ENCODE measurements at regions not wholly inside any gene's neighbourhood (a gene's known extent, or its start where the extent isn't known, plus 50 kb on each side); places are given as distances from the start of the nearest gene placed in this dataset.
"Not testable (repeated sequence)": the region's sequence is repeated elsewhere in the genome, so short reads cannot be mapped to it uniquely, and the experiment has no call there.

DNA sequence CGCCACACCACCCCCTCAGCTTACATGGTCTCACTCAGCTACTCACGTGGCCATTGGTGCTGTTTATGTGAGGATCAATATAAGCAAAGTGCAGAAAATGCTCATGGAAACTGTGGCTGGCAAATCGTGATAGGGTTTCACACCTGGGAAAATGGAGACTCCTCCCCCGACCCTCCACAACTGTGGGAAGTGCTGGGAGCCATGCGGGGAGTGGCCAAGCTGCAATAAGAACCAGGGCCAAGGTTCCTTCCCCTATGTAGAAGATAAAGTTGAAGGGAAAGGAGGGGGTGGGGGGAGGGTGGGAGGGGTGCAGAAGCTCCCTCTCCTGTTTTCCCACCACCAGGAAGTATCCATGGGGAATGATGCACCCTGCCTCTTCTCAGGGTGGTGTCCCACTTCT lies 145.5 kb upstream of the MAMLD1 start:
- DNase-seq = no peak

DNA sequence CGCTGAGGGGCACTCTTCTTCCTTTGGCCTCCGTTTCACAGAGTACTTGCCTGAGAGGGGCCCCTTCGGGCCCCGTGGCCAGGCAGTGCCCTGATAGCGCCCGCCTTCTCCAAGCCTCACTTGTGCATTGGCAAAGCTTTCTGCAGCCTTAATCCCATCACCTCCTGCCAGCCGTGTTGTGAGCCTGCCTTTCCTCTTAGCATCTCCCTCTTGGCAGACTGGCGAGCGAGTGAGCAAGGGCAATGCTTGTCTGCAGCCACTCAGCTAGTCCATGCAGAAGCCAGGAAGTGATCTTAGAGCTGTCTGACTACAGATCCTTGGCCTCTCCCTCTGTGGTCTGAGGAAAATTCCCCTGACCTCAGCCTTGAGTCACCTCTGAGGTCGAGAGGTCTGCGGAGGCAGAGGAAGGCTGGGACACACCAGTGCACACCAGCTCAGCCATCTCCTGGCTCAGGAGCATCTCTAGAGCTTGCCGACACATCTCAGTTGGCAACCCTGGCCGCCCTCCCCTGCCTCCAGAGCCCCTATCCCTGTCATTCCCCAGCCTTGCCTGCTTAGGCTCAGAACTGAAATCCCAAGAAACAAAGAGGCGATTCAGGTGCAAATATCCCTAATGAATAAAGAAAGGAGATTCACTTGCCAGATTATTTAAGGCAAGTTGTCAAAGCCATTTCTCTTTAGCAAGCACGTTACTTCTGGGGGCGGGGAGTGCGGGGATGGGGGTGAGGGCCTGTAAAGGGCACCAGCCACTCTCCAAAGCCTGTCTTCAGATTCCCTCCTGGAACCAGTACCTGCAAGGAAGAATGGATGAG lies 143.5 kb upstream of the MAMLD1 start:
- DNase-seq = no peak

DNA sequence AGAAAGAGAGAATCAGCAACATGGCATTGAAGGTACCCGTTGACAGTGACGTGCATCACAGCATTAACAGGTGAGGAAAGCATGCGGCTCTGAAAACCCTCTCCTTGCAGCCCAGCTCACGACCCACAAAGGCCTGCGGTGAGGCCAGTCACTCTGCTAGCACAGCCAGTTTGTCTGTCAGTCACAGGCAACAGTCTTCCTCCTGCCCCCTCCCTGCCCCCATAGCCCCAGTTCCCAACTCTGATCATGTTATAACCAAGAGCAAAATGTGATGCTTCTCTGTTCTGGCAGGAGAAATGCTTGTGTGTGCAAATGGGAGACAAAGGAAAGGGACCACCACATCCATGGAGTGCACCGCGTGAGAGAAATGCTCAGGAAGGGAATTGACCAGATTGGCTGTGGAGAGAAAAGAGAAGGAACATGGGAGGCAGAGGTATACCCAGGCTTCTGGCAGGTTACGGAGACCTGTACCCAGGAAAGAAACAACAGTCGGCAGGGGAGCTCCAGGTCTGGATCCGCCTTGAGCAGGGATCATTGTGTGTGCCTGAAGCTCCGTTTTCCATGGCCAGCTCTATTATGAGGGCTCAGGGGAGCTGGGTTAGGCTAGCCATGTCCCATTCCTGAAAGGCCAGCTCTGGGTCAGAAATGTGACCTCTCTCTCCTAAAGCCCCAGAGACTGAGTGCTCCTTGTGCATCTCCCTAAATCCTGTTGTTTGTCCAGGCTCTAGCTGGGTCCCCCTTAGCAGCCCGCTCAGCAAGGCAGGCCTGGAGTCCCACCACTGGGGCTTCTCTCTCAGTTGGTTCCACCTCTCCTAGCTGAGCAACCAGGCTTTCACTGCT lies 139.7 kb upstream of the MAMLD1 start:
- DNase-seq = no peak

DNA sequence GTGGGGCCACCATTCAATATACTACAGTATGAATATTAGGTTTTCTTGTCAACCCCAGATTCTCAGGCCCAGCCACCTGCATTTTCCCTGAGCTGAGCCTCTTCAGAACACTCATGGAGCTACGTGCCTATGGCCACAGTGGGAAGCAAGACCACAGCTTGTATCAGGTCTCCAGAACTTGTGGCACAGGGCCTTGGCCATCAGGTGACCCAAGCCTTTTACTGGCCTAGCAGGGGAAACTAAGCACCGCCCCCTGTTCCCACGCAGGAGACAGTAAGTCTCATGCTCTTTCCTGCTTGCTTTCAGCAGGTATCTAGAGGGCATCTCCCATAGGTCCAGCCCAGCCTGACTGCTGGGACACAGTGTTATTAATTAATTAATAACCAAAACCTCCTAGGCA lies 138.4 kb upstream of the MAMLD1 start:
- no peak for DNase-seq

DNA sequence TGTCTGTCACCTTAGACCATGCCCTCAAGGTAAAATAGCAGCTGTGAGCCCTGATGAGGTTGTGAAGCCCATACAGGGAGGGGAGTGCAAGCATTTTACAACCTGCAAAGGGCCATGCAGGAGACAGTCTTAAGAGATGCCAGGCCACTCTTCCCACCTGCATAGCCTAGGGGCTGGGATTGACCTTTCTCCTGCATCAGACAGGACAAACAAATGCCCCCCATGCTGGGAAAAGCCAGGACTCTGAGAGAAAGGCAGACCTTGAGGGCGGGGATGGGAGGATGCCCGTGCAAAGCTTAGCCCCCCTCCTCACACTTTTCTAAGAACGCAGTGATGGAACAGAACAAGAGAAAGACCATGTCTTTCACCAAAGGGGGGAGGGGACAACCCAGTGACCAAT lies 137.9 kb upstream of the MAMLD1 start:
- no peak for DNase-seq

DNA sequence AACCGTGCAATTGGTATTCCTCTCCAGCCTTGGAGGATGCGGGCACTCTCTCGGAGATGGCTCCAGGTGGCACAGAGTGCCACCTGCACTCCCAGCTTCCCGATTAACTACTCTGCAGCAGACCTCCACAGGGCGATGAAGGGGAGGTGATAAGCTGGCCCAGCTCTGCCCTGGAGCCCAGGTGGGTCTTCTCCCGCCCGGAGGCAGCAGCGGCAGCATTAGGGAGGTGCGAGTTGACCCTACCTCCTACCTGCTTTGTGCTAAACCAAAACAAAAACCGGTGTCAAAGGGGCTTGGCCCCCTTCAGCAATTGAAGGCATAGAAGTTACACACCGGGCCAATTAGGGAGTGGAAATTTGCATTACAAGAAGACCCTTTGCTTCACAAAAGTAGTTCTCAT lies 137.4 kb upstream of the MAMLD1 start:
- DNase-seq = no peak

DNA sequence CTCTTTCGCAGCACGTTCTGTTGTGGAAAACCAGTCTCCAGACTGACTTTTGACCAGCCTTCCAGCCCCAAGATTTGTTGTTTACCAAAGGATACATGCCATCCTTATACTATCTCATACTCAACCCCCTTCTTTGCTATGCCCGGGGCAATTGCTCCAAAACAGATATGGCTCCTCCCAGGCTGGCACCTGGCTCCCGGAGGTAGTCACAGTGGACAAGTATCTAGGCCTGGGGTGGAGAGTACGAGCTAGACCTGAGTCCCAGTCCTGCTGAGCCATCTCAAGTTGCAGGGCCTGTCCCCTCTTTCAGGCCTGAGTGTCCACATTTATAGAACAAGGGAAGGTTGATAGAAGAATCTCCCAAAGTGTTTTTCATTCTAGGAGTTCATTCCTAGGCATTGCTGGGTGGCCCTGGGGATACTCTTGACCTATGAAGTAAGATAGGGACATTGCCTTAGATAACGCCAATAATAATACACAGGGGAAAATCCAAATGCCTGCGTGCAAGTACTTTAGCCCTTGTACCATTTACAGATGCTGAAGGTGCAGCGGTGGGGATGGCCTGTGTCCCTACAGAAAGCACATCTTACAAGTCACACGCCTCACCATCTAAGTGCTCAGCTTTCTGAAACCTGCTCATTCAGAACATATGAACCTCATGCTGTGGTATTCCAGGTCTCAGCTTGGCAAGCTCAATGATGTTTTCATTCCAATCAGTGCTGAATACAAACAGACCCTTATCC lies 136.7 kb upstream of the MAMLD1 start:
- DNase-seq = no peak

DNA sequence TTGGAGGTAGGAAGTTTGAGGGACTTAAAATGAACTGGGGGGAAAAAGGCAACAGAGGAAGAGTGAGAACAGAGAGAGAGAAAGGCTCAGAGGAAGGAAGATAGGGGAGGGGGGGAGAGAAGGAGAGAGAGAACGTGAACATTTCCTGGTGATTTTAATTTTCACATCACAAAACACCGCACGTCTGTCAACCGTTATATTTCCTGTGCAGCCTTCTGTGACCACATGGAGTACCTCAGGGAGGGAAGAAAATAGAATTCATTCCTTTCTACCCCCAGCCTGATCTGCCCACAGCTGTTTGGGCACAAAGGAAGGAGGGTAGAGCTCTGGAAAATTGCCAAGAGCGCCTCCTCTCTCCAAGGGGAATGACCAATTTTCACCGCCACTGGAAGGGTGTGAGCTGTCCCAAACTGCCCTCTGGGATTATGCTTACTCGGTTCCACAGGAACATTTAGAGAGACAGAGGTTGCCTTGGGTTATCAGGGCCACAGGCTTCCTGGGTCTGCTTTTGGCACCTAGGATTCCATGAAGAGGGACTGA lies 135.7 kb upstream of the MAMLD1 start:
- DNase-seq = no peak

DNA sequence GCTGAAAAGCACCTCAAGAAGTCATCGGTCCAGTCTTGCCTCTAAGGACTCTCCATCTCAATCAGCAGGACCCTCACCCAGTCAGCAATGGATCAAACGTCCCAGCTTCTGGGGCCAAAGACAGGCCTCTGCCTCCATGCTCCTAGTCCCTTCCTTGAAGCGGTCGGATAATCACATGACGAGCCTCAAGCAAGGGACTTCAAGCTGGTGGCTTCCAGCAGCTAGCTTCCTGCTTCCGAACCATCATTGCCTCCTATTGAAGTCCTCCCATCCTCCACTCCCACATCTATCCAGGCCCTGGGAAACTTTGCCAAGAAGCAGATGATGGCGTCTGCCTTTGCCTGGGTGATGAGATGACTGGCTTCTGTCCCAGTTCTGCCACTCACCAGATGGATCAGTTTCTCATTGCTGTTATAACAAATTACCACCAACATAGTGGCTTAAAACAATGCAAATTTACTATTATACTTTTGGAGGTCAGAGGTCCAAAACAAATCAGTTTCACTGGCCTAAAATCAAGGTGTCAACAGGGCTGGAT lies 135.2 kb upstream of the MAMLD1 start:
- no peak for DNase-seq

DNA sequence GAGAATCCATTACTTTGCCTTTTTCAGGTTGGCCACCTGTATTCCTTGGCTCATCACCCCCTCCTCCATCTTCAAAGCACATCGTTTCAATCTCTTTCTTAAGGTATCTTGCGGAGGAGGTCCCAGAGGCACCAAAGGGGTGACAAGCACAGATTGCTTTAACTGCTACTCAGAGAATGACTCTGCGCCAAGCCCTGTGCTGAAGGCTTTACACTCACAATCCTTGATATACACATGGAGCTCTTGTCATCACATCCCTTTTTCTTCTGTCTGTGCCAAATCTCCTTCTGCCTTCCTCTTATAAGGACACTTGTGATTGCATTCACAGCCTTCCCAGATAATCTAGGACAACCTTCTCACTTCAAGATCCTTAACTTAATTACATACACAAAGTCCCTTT lies 134.7 kb upstream of the MAMLD1 start:
- no peak for DNase-seq

DNA sequence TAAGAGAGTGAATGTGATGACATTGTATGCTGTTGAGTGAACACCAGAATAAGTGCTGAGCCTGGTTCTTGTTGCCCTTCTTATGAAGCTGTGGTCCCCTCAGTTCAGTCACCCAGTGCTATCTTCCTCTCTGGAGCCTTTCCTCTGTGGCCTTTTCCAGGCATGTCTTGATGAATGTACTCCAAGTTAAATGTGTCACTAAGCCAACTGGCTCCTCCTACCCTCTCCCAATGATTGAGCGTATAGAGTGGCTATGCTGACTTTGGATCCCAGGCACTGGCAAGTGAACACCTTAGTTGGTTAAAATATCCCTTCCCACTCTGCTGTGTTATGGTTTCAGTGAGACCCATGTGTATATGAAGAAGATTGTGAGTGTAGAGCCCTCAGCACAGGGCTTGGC lies 134.1 kb upstream of the MAMLD1 start:
- no peak for DNase-seq

DNA sequence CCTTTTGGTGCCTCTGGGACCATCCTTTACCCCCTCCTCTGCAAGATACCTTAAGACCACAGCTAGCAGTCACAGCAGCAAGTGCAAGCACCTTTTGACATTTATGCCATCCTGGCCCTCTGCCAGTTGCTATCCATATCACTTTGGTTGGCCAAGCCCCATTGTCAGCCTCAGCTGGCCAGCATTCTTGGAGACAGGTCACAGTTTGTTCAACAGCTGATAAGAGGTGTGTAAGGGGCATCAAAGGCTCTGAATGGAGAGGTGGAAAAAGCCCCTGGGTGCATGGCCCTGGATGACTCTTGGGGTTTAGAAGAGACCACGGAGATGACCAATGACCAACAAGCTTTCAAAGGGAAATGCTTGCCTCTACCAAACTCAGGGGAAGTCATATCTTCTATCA lies 133.6 kb upstream of the MAMLD1 start:
- no peak for DNase-seq

DNA sequence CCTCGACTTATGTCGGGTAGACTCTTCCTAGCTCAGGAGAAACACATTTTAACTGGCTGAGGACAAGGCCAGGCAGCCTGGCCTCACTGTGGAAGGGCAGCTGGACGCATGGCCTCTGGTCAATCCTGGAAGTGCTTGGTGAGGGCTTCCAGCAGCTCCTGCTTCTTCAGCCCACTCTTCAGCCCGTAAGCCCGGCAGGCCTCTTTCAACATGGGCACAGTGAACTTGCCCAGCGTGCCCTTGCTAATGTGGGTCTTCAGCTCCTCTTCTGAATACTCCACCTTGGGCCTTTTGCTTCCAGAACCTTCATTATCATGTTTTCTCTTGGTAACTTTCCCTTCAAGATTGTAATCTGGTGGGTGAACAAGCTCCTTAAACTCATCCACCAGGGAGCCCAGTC lies 132.2 kb upstream of the MAMLD1 start:
- not testable (repeated sequence) for DNase-seq

DNA sequence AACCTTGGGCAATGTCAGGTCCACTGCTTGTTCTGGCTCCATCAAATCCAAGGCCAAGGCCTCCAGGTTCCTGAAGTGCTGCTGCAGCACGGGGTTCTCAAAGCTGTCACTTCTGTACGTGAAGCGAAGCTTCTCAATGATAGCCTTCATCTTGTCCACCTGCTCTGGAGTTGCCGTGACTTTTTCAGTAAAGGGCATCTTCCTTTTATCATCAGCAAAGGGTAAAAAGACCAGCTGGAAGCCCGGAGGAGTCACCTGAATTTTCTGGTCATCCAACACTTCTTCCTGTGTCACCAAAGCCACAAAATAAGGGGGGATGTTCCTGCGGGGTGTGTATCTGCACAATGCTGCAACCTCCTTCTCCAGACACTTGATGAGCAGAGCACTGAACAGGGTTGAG lies 131.7 kb upstream of the MAMLD1 start:
- DNase-seq = not testable (repeated sequence)

DNA sequence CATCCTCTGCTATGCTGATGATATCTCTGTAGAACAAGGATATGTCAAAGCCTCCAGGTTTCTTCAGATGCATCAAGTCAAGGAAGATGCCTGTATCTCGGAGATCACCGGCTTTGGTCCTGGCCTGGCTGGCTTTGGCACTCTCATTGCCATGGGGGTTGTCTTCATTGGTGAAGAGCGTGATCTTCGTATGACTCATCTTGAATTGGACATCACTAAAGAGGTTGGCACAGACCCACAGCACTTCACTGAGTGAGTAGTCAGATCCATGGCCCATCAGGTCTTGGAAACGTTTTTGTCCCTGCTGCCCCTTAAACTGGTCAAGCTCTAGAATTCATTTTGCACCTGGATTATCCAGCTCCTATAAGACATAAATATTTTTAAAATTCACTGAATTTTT lies 130.9 kb upstream of the MAMLD1 start:
- DNase-seq = not testable (repeated sequence)

DNA sequence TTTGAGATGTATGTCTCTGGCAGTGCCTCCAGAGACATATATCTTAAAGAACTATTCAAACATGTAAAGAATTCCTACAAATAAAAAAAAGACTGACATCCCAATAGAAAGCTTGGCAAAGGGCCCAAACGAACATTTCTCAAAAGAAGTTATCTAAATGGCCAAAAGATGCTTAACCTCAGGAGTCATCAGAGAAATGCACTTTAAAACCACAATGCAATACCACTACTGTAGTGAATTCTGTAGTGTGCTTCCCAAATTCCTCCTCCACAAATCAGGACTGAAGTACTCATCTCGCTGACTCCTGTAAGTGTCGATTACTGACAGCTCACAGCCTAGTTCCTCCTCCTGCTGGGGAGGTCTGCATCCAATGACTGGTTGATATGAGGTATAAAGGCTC lies 129.0 kb upstream of the MAMLD1 start:
- no peak for DNase-seq

DNA sequence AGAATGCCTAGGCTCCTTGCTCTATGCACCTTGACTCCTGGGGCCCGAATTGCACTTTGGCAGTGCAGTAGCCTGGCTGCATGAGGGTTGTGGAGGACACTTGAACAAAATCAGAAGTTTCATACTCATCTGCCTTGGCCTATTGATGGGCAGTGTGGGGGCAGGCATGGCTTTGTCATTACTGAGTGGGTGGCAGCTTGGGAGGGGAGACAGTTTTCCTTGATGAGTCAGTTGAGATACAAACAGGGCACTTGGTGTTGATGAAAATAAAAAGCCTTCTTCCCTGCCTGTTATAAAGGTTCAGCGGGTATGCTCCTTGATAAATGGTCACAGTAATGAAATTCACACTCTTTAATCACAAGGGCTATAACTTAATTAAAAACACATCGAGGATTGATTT lies 126.8 kb upstream of the MAMLD1 start:
- no peak for DNase-seq

DNA sequence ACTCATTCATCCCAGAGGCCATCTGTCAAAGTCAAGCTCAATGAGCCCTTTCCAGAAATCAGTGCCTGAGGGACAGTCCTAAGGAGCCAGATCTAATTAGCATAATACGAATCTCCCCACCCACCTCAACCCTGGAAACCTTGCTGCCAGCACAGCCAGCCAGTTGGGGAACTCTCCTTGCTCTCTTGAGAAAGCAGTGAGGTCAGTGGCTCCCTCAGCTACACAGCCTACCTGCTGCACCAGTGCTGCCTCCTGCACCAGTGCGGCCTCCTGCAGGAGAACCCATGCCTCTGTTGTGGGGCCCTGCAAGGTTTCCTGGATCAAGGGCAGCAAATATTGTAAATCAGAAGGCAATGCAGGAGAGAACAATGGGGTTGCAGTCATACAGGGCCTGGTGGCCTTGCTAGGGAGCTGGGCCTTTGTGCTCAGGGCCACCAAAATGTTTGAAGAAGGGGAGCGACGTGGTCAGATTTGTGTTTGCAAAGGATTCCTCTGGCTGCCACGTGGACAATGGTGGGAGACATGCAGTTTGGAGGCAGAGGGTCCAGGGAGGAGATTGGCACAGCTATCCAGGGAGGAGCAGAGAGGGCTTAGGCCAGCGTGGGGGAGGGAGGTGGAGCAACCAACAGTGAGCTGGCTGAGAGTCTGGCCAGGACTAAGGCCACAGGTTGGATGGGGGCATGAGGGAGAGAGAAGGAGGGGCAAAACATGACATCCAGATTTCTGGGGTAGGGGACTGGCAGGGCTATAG lies 124.3 kb upstream of the MAMLD1 start:
- no peak for DNase-seq

DNA sequence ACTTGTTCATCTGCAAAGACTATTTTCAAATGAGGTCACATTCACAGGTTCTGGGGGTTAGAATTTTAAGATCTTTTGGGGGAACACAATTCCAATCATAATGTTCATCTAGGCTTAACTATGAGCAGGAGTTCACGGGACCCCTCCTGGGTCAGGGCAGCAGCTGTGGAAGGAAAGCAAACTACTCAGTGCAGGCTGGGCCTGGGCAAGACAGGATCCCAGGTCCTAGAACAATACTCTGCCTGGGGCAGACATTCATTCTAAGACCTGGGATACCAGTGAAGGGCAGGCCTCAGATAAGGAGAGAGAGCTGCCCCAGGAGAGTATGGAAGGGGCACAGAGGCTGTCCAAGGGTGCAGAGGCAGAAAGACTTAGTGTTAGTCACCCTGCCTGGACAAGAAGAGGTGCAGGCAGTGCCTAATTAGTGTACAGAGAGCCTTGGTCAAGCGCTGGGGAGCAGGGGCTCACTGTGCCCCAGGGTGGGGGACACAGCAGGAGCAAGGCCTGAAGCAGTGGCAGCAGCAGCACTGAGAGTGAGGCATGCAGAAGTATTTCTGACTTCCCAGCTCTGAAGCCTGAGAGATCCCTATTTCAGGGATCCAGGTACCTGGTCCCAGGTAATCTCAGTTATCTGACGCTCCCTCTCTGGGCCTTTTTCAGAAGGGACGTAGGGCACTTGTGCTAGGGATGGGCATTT lies 123.0 kb upstream of the MAMLD1 start:
- no peak for DNase-seq

DNA sequence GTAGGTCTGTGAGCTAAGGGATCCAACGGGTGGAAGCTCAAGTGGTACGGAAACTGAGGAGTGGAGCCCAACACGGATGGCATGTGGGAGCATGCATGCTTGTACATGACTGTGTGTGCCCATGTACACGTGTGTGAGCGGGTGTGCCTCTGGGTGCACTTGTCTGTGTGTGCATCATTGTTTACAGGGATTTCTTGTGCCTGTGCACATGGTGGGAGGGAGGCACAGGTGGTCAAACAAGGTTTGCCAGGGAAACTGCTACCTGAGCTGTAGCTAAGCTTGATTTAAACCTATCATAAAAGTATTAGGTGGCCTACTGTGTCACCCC lies 122.5 kb upstream of the MAMLD1 start:
- DNase-seq = no peak

DNA sequence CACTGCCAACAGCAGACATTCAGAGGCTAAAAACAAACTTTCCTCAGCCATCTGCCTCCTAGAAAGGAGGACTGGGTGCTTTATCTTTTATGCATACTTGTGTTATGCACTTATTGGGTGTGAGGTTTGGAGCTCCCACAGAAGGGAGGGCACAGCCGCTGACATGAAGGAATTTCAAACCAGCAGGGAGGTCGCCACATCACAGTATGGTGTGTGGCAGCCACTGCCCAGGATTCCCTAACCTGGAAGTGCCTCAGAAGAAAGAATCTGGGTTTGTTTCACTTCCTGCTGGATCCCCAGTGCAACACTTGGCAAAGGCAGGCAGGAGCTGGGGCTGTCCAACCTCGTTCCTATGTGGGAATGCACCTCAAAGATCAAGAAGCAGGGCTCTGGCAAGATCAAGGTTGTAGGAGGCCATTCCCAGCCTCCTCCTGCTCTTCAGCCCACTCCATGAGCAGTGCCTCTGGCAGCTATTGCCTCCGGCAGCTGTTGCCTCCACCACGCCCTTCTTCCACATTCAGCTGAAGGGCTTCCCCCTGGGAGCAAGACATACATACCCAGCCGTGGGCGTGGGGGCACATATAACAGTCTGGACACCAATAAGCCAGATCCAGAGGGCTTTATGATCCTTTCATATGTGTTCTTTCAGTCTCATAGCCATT lies 109.0 kb upstream of the MAMLD1 start:
- DNase-seq = no peak
